ENCODE measurements at regions not wholly inside any gene's neighbourhood (a gene's known extent, or its start where the extent isn't known, plus 50 kb on each side); places are given as distances from the start of the nearest gene placed in this dataset.
"Not testable (repeated sequence)": the region's sequence is repeated elsewhere in the genome, so short reads cannot be mapped to it uniquely, and the experiment has no call there.

DNA sequence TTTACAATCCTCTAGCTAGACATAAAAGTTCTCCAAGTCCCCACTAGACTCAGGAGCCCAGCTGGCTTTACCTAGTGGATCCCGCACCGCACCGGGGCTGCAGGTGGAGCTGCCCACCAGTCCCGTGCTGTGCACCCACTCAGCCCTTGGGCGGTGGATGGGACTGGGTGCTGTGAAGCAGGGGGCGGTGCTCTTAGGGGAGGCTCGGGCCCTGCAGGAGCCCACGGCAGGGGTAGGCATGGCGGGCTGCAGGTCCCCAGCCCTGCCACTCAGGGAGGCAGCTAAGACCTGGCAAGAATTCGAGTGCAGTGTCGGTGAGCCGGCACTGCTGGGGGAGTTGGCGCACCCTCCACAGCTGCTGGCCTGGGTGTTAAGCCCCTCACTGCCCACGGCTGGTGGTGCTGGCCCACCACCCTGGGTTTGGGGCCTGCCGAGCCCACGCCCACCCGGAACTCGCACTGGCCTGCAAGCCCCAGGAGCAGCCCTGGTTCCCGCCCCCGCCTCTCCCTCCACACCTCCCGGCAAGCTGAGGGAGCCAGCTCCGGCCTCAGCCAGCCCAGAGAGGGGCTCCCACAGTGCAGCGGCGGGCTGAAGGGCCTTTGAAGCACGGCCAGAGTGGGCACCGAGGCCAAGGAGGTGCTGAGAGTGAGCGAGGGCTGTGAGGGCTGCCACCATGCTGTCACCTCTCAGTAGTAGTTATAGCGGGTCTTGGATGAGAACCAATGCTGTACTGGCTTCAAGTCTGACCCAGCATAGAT, 255.2 kb downstream of the CDH7 start:
- TF ChIP-seq CTCF (IDR thresholded peaks at IDR 0.05) = no peak
- H3K27ac ChIP-seq = no peak overlapping the region
- 90 to 93% methylated on average over 27 to 28 of the region's 28 CpGs for WGBS, 2 donors
- H3K36me3 ChIP-seq = no peaks in the 10 kb centered on the region
- peaks cover 0 to 21% (median 0%) of the 10 kb centered on the region in 11 donors for H3K9me3 ChIP-seq
- no peak overlapping the region for H3K4me3 ChIP-seq
- H3K27me3 ChIP-seq = no peaks in the 10 kb centered on the region
- DNase-seq = peak in 1 of 2 donors; percentile 11
- no peak for ATAC-seq
- no peaks in the 10 kb centered on the region for H3K4me1 ChIP-seq
- intact Hi-C loops (cut with DNase I) = loop anchor here in 1 of 10 donors (10.0 kb wide), 1 partner anchor 61 kb away; no protein-coding TSS in a partner anchor

DNA sequence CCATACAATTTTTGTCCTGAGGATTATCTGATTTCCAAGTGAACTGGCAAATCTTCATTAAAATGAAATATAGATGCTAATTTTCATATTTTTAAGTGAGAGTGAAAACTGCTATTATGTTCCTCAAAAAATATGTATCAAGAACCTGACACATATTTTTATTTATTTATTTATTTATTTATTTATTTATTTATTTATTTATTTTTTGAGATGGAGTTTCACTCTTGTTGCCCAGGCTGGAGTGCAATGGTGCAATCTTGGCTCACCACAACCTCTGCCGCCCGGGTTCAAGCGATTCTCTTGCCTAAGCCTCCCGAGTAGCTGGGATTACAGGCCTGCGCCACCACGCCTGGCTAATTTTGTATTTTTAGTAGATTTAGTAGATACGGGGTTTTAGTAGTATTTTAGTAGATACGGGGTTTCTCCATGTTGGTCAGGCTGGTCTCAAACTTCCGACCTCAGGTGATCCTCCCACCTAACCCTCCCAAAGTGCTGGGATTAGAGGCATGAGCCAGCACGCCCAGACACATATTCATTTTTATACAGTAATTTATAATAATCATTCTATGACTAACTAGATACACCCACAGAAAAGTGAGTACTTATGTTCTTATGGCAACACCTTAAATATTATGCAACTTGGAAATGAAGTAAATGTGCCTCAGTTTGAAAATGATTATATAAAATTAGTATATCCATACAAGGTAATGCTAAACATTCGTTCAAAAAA, 248.3 kb downstream of the CDH7 start:
- intact Hi-C loops (cut with DNase I) = loop anchor here in 1 of 10 donors (10.0 kb wide), 1 partner anchor 56 kb away; no protein-coding TSS in a partner anchor
- WGBS, 2 donors = 90 to 93% methylated on average over 11 of the region's 11 CpGs
- ATAC-seq = not testable (repeated sequence)

DNA sequence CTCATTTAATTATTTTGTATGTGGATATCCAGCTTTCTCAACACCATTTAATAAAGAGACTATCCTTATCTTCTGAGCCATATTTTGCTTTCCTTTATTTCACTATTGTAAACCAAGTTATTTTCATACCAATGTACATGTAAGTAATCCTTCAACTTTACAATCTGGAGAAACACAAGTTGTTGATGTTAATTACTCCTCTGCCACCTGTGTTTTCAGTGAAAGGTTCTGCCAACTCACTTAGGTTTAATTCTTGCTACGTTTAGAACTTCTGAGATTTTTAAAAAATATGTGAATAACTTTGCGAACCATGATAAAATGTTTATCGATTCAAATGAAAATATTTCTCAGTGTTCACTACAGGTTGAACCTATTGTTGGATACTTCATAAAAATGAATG, 244.4 kb downstream of the CDH7 start:
- H3K36me3 ChIP-seq = no peaks in the 10 kb centered on the region
- no peaks in the 10 kb centered on the region for H3K4me1 ChIP-seq
- intact Hi-C loops (cut with DNase I) = loop anchor here in 1 of 10 donors (10.0 kb wide), 1 partner anchor 60 kb away; no protein-coding TSS in a partner anchor
- H3K27me3 ChIP-seq = no peaks in the 10 kb centered on the region
- no peaks in the 10 kb centered on the region for H3K9me3 ChIP-seq
- no peak overlapping the region for H3K4me3 ChIP-seq
- no peak for ATAC-seq
- no peak overlapping the region for H3K27ac ChIP-seq
- no peak for DNase-seq
- 64 to 83% methylated on average over 3 of the region's 3 CpGs for WGBS, 2 donors
- no peak for TF ChIP-seq CTCF (IDR thresholded peaks at IDR 0.05)

More for the DNA sequence above, 248.3 kb downstream of the CDH7 start:
- H3K4me3 ChIP-seq, H3K9me3 ChIP-seq, DNase-seq, H3K4me1 ChIP-seq, H3K27me3 ChIP-seq, H3K36me3 ChIP-seq, H3K27ac ChIP-seq: not testable (repeated sequence)

DNA sequence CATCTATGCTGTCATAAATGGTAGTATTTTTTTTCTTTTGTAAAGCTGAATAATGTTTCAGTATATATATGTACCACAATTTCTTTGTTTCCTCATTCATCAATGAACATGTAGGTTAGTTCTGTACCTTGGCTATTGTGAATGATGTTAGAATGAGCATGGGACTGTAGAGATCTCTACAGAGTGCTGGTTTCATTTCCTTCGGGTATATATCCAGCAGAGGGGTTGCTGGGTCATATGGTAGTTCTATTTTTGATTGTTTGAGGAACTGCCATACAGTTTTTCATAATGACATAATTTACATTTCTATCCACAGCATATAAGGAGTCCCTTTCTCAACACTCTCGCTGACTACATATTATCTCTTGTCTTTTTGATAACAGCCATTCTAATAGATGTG, 243.5 kb downstream of the CDH7 start:
- DNase-seq = no peak
- 33 to 36% methylated on average over 2 of the region's 2 CpGs for WGBS, 2 donors
- no peak for ATAC-seq
- H3K9me3 ChIP-seq = no peaks in the 10 kb centered on the region
- H3K27ac ChIP-seq = no peak overlapping the region
- no peaks in the 10 kb centered on the region for H3K27me3 ChIP-seq
- no peaks in the 10 kb centered on the region for H3K36me3 ChIP-seq
- H3K4me1 ChIP-seq = no peaks in the 10 kb centered on the region
- H3K4me3 ChIP-seq = no peak overlapping the region
- intact Hi-C loops (cut with DNase I) = loop anchor here in 1 of 10 donors (10.0 kb wide), 1 partner anchor 60 kb away; no protein-coding TSS in a partner anchor
- no peak for TF ChIP-seq CTCF (IDR thresholded peaks at IDR 0.05)

Measured in heart right ventricle (tissue), 16 donors.